OCI-LY3 (cell line): ENCODE measurements at regions not wholly inside any gene's neighbourhood (a gene's known extent, or its start where the extent isn't known, plus 50 kb on each side); places are given as distances from the start of the nearest gene placed in this dataset.

Experiments used
- CTCF ChIP-seq: fragments of 200-600, 300-600 bp; sonication (generic); IDR thresholded peaks from 2 replicates; pipeline ENCODE4 v1.5.1; 2014; ENCODE audit warnings: antibody characterized with exemption, low read length, low read depth
- EZH2phosphoT487 ChIP-seq: fragments of 200-600 bp; shearing (Covaris generic); IDR thresholded peaks from 2 replicates; pipeline ENCODE4 v1.6.1; 2018; ENCODE audit warnings: antibody characterized with exemption, mixed run types, low read depth

GRCh38 chr3:70476174-70476573, 163.7 kb upstream of the MDFIC2 start:
- no peak for TF ChIP-seq CTCF
- no peak for TF ChIP-seq EZH2phosphoT487
